H1 (cell line): ENCODE measurements at regions not wholly inside any gene's neighbourhood (a gene's known extent, or its start where the extent isn't known, plus 50 kb on each side); places are given as distances from the start of the nearest gene placed in this dataset.

Experiments
- ASH2L ChIP-seq: fragments of 200-600, 300-600 bp; sonication (generic); IDR thresholded peaks from one replicate; pipeline ENCODE4 v1.7.1; 2017; ENCODE audit warnings: low read length
- BRCA1 ChIP-seq: IDR thresholded peaks from 2 replicates; pipeline ENCODE4 v1.6.1; 2012; ENCODE audit warnings: low read depth, low read length, improper control_type of control experiment
- CTBP2 ChIP-seq: IDR thresholded peaks from 2 replicates; pipeline ENCODE4 v1.7.0; 2011; ENCODE audit warnings: borderline replicate concordance, mild to moderate bottlenecking, moderate library complexity, mixed read lengths, low read length; ENCODE audit not compliant: insufficient read depth, insufficient read length
- SRF ChIP-seq: IDR thresholded peaks from 2 replicates; pipeline ENCODE4 v1.6.1; 2011; ENCODE audit warnings: mild to moderate bottlenecking, low read depth, low read length, moderate library complexity
- TEAD4 ChIP-seq: IDR thresholded peaks from 2 replicates; pipeline ENCODE4 v1.6.1; 2012; ENCODE audit warnings: low read depth, low read length, inconsistent platforms, mixed read lengths

DNA sequence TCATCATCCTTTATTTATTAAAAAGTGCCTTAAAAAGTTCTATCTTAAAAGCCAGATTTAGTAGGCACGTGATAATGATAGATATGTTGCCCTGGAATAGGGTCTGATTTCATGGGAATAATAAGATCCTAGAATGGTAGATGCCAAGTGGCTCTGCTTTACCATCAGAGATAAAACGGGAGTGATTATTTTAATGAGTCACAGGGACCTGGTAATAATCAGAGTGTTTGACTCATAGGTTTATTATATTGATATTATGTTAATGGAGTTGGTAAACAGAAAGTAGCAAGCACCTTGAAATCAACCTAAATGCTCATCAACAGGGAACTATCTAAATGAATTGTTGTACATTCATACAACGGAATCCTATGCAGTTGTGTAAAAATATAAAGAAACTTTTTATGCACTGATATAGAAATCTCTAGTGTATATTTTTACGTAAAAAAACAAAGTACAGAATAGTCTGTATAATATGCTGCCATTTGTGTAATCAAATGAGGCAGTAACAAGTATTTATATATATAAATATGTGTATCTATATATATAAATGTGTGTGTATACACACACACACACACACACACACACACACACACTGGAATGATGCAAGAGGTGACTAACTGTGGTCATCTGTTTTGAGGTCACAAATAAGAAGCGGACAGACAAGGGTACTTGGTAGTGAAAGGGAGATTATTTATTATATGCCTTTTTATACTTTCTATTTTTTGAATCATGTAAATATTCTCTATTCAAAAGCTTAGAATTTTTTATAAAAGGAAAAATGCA is 78.6 kb upstream of the DYNC1I1 start (continued):
- TF ChIP-seq SRF, result no peak
- no peak for TF ChIP-seq TEAD4
- TF ChIP-seq ASH2L, result no peak
- no peak for TF ChIP-seq CTBP2
- TF ChIP-seq BRCA1, result no peak
